Activated B cell treated with CpG ODN at 0.5 μM for 24 hours (primary cell): ENCODE measurements at regions not wholly inside any gene's neighbourhood (a gene's known extent, or its start where the extent isn't known, plus 50 kb on each side); places are given as distances from the start of the nearest gene placed in this dataset.

ENCODE experiments used
- ATAC-seq: fragments of 200-7000 bp; cut with Tn5 transposase; one replicate; pipeline ENCODE4 v1.10.0; 2021; ENCODE audit warnings: low read depth, mild to moderate bottlenecking, moderate library complexity
- CTCF ChIA-PET: fragments of 350-600 bp; sonication (Branson Sonifier 250); formaldehyde crosslinking; loops from one replicate; lab custom pipeline; 2021; ENCODE audit warnings: antibody characterized with exemption; lab: Charles Lee
- POLR2A ChIA-PET: fragments of 350-600 bp; sonication (Branson Sonifier 250); formaldehyde crosslinking; loops from one replicate; lab custom pipeline; 2021; ENCODE audit warnings: antibody characterized with exemption; lab: Charles Lee
- DNase-seq: peaks from one replicate; pipeline ENCODE4 v3.0.0; 2022
- H3K27ac Mint-ChIP-seq: one replicate; pipeline ENCODE4 v1.8.0; 2020; ENCODE audit warnings: mixed read lengths
- H3K27me3 Mint-ChIP-seq: one replicate; pipeline ENCODE4 v1.8.0; 2021; ENCODE audit warnings: mixed read lengths
- H3K36me3 Mint-ChIP-seq: one replicate; pipeline ENCODE4 v1.8.0; 2021; ENCODE audit warnings: low read depth, mixed read lengths
- H3K4me1 Mint-ChIP-seq: one replicate; pipeline ENCODE4 v1.8.0; 2021; ENCODE audit warnings: mixed read lengths
- H3K4me3 Mint-ChIP-seq: one replicate; pipeline ENCODE4 v1.8.0; 2020; ENCODE audit warnings: mild to moderate bottlenecking, mixed read lengths
- H3K9me3 Mint-ChIP-seq: one replicate; pipeline ENCODE4 v1.8.0; 2020; ENCODE audit warnings: mixed read lengths
- CTCF ChIP-seq: fragments of 200-600 bp; IDR thresholded peaks from one replicate; pipeline ENCODE4 v1.8.0; 2022; ENCODE audit warnings: antibody characterized with exemption, mild to moderate bottlenecking
- intact Hi-C: fragments of 100-400 bp; cut with micrococcal nuclease; formaldehyde crosslinking; loops from one replicate; pipeline ENCODE4 v1.15.1; 2024

GRCh38 chr7:16034353-16034752 is 347.9 kb upstream of the MEOX2 start:
- DNase-seq (no peak), ATAC-seq (no peak)
- Mint-ChIP-seq H3K36me3 (no peaks in the 10 kb centered on the region), H3K27ac (no peak overlapping the region), H3K9me3 (peaks cover 3% of the 10 kb centered on the region), H3K27me3 (no peaks in the 10 kb centered on the region), H3K4me1 (no peaks in the 10 kb centered on the region), H3K4me3 (no peak overlapping the region)
- intact Hi-C loops, result no loop called here
- ChIA-PET CTCF (no interaction called here), POLR2A (no interaction called here)
- TF ChIP-seq CTCF, result no peak

GRCh38 chr7:16033233-16033632 is 346.8 kb upstream of the MEOX2 start:
- CTCF ChIA-PET, result no interaction called here
- POLR2A ChIA-PET, result no interaction called here
- Mint-ChIP-seq H3K4me1 (no peaks in the 10 kb centered on the region), H3K4me3 (no peak overlapping the region), H3K27me3 (no peaks in the 10 kb centered on the region), H3K36me3 (no peaks in the 10 kb centered on the region), H3K27ac (no peak overlapping the region), H3K9me3 (peaks cover 3% of the 10 kb centered on the region)
- no peak for DNase-seq
- TF ChIP-seq CTCF, result no peak
- intact Hi-C loops, result no loop called here
- ATAC-seq, result no peak

- Mint-ChIP-seq H3K9me3 (no peaks in the 10 kb centered on the region), H3K27ac (no peak overlapping the region), H3K4me3 (no peak overlapping the region), H3K36me3 (no peaks in the 10 kb centered on the region), H3K4me1 (no peaks in the 10 kb centered on the region), H3K27me3 (no peaks in the 10 kb centered on the region)
- ChIA-PET POLR2A (no interaction called here), CTCF (no interaction called here)
- no peak for TF ChIP-seq CTCF
- intact Hi-C loops, result no loop called here
- DNase-seq (no peak), ATAC-seq (no peak)
Measured at GRCh38 chr7:16028636-16029035, 342.2 kb upstream of the MEOX2 start.

GRCh38 chr7:16028103-16028502 is 341.6 kb upstream of the MEOX2 start:
- DNase-seq, result no peak
- Mint-ChIP-seq H3K27ac (no peak overlapping the region), H3K4me1 (no peaks in the 10 kb centered on the region), H3K4me3 (no peak overlapping the region), H3K36me3 (no peaks in the 10 kb centered on the region), H3K27me3 (no peaks in the 10 kb centered on the region), H3K9me3 (no peaks in the 10 kb centered on the region)
- no peak for ATAC-seq
- POLR2A ChIA-PET, result no interaction called here
- CTCF ChIA-PET, result no interaction called here
- intact Hi-C loops, result no loop called here
- no peak for TF ChIP-seq CTCF

GRCh38 chr7:16027396-16027795 is 340.9 kb upstream of the MEOX2 start:
- no peaks in the 10 kb centered on the region for H3K9me3 Mint-ChIP-seq
- no peak overlapping the region for H3K27ac Mint-ChIP-seq
- no peak for TF ChIP-seq CTCF
- ChIA-PET CTCF (no interaction called here), POLR2A (no interaction called here)
- H3K27me3 Mint-ChIP-seq, result no peaks in the 10 kb centered on the region
- DNase-seq, result no peak
- no peaks in the 10 kb centered on the region for H3K4me1 Mint-ChIP-seq
- intact Hi-C loops, result no loop called here
- ATAC-seq, result no peak
- H3K36me3 Mint-ChIP-seq, result no peaks in the 10 kb centered on the region
- no peak overlapping the region for H3K4me3 Mint-ChIP-seq
